ENCODE measurements at regions not wholly inside any gene's neighbourhood (a gene's known extent, or its start where the extent isn't known, plus 50 kb on each side); places are given as distances from the start of the nearest gene placed in this dataset.

DNA sequence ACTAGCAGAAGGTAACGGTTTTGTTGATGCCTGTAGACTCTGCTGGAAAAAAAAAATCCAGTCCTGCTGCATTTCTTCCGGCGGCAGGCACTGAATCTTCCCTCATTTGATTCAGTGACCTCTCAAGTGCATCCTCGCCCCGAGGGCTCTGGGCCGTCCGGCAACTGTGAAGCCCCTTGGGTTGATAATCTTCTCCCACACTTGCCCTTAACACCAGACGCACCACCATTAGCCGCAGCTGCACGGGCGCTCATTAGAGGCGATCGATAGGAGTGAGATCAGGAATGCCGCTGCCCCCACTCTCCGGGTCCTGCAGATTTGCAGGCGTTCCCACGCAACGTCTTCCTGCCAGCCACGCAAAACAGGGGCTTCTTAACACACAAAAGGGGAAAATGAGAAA is 200.0 kb upstream of the MKI67 start:
- DNase-seq (ENCODE audit: low read depth, low spot score) = no peak

DNA sequence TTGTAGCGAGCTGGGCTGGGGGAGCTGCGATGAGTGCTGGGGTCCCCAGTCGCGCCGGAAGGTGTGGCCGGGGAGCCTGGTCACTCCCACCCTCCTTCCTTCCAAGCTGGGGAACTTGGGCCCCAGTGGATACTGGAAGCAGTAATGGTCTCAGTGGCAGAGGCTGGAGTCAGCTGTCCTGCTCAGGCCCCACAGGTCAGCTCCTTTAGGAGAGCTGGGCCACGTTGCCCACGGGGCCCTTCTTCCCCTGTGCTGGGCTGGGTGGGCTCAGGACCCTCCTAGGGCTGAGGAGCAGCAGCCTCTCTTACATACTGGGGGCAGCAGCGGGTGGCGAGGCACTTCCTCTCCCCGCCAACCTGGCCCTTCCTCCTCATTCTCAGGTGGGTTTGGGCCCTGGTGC is 200.6 kb upstream of the MKI67 start:
- no peak for DNase-seq (ENCODE audit: low read depth, low spot score)
- in situ Hi-C loops (cut with HindIII; ENCODE audit: low pct_unique_long_range_greater_than_20kb, low sequenced_read_pairs) = no loop called here

More for the DNA sequence above, 200.0 kb upstream of the MKI67 start:
- in situ Hi-C loops (cut with HindIII; ENCODE audit: low pct_unique_long_range_greater_than_20kb, low sequenced_read_pairs) = no loop called here

DNA sequence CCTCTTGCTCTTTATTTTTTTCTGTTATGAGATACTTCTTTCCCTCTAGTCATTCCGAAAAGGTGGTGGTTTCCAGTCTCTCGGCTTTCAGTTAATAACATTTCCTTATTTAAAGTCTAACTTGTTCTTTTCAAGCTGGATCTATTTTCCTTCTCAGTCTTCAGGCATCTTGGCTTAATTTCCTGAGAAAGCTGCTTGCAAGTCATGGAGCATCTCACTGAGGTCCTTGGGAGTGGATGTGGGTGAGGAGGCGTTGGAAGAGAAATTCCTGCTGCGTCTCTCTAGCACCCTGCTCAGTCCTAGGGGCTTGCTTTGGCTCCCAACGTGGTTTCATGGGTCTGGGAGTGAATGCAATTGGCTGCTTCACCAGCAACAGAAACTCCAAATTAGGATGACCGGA is 210.2 kb upstream of the MKI67 start:
- in situ Hi-C loops (cut with HindIII; ENCODE audit: low pct_unique_long_range_greater_than_20kb, low sequenced_read_pairs) = no loop called here

DNA sequence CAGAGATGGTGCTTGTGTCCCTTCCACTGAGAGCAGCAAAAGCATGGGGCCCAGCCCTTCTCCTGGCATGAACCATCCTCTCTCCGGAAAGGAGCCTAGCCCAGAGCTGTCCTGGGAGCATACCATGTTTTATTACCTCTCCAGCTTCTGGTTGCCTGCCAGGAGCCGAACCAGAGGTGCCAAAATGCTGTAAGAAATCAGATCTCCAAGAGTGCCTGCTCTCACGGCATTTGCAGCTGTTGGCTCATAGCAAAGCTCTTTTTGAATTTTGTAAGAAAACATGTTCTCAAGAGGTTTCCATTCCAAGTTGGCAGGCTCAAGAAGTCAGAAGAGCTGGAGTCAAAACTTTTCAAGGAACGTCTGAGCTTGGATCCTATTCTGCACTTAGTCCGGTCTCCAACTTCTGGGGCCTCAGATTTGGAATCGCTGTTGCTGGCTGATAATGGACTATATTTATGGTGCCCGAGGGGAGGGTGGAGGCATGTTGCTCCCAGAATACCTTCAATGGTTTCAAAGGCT is 211.7 kb upstream of the MKI67 start:
- DNase-seq (ENCODE audit: low read depth, low spot score) = no peak
- in situ Hi-C loops (cut with HindIII; ENCODE audit: low pct_unique_long_range_greater_than_20kb, low sequenced_read_pairs) = no loop called here

More for the DNA sequence above, 210.2 kb upstream of the MKI67 start:
- DNase-seq (ENCODE audit: low read depth, low spot score) = no peak

DNA sequence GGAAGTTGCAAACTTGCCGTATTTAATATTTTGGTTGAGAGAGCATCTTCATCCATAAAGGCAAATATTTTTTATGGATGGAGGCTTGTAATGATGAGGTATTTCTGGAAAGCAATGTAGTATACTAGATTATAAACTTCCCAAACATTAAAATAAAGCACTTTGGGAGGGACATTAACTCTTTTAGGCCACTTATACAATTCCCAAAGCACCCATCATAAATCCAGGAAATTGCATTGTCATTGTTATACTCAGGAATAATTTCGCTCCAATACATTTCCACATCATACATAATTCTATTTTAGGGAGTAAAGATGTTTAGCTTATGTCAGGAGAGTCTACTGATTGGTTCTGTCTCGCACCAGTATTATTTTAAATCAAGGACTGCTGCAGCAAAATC is 212.7 kb upstream of the MKI67 start:
- in situ Hi-C loops (cut with HindIII; ENCODE audit: low pct_unique_long_range_greater_than_20kb, low sequenced_read_pairs) = no loop called here
- no peak for DNase-seq (ENCODE audit: low read depth, low spot score)

DNA sequence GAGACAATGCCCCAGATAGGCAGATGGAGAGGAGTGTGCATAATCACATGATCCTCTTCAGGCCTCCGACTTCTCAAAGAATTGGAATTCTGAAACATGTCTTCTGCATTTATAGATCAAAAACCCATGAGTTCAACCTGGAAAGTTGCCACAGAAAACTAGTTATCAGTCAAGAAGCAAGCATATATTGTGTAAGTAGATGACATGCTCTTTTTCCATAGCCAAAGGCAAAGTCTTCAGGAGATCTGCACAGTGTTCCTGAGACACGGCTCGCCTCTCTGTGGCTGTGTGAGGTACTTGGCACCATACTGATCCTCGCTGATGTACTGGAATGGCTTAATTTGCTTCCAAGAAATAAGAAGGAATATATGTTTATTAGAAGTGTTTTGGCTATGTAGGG is 213.5 kb upstream of the MKI67 start:
- in situ Hi-C loops (cut with HindIII; ENCODE audit: low pct_unique_long_range_greater_than_20kb, low sequenced_read_pairs) = no loop called here
- DNase-seq (ENCODE audit: low read depth, low spot score) = no peak

DNA sequence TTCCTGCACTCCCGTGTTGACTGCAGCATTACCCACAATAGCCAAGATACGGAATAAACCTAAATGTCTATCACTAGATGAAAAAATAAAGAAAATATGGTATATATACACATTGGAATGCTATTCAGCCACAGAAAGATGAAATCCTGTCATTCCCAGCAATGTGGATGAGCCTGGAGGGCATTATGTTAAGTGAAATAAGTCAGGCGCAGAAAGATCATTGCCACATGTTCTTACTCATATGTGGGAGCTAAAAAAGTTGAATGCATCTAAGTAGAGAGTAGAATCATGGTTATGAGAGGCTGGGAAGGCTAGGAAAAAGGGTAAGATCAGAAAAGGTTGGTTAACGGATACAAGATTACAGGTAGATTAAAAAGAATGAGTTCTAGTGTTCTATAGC is 219.1 kb upstream of the MKI67 start:
- in situ Hi-C loops (cut with HindIII; ENCODE audit: low pct_unique_long_range_greater_than_20kb, low sequenced_read_pairs) = no loop called here
- DNase-seq (ENCODE audit: low read depth, low spot score) = no peak

DNA sequence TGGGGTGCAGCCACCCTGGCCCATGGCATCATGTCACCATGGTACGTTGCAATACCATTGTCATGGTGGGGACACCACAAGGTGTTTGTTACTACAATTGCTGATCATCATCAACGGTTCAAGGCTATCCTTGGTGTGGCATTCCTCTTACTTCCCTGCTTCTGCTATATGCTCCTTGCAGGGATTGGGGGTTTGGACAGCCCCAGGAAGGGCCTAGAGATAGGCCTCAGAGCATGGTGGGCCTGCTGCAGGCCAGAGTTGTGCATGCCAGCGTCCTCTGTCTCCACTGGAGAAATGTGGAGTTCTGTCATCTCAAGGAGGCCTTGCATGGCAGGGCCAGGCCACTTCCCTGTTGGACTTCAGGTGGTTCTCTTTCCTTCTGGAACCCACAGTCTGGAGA is 234.6 kb upstream of the MKI67 start:
- in situ Hi-C loops (cut with HindIII; ENCODE audit: low pct_unique_long_range_greater_than_20kb, low sequenced_read_pairs) = no loop called here
- DNase-seq (ENCODE audit: low read depth, low spot score) = no peak

DNA sequence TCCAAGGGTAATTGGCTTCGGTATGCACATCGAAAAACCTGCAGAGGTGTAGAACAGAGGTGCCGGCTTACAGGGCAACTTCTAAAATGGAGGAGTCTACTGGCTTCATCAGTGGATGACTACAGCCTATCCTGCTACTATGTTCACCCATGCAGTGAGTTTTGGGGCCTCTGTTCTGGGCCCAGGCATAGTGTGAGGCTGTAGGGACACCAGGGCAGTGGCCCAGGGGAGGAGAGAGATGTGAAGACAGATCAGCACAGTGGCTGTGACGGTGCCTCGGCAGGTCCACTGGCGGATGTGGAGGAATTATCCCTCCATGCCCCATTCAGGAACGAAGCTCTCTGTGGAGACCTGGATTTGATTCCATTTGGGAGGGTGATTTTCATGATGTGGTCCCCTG is 235.3 kb upstream of the MKI67 start:
- in situ Hi-C loops (cut with HindIII; ENCODE audit: low pct_unique_long_range_greater_than_20kb, low sequenced_read_pairs) = no loop called here

DNA sequence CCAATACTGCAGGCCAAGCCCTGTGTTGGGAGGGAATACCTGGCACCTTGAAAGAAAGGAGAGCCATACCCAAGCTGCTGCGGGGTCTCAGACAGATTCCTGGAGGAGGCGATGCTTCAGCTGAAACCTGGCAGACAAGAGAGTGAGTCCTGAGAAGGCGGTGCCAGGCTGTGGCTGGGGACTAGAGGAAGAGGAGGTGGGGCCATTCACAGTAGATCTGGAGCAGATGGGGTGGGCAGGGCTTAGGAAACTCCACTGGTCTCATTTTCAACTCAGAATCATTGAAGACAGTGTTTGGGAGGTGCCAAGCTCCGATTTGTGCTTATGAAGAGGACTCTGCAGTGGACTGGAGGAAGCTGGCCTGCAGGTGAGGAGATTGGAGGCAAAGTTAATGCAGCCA is 236.3 kb upstream of the MKI67 start:
- in situ Hi-C loops (cut with HindIII; ENCODE audit: low pct_unique_long_range_greater_than_20kb, low sequenced_read_pairs) = no loop called here
- DNase-seq (ENCODE audit: low read depth, low spot score) = no peak

More for the DNA sequence above, 235.3 kb upstream of the MKI67 start:
- DNase-seq (ENCODE audit: low read depth, low spot score) = no peak

DNA sequence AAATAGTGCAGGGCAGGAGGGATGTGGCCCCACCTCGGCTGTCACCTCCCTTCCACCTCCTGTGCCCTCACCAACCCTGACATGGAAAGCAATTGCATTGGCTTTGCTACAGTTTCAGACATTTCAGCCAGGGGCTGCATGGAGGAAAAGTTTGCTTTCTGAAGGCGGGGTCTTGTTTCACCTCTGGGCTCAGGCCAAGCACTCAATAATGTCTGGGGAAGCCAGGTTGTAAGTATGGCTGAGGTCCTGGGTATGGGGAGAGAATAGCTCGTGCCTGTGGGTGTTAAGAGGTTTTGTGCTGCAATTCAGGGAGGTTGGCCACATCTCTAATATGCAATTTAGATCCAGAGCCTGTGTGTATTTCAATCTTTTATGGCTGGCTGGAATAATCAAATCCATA is 238.4 kb upstream of the MKI67 start:
- no peak for DNase-seq (ENCODE audit: low read depth, low spot score)
- in situ Hi-C loops (cut with HindIII; ENCODE audit: low pct_unique_long_range_greater_than_20kb, low sequenced_read_pairs) = no loop called here

DNA sequence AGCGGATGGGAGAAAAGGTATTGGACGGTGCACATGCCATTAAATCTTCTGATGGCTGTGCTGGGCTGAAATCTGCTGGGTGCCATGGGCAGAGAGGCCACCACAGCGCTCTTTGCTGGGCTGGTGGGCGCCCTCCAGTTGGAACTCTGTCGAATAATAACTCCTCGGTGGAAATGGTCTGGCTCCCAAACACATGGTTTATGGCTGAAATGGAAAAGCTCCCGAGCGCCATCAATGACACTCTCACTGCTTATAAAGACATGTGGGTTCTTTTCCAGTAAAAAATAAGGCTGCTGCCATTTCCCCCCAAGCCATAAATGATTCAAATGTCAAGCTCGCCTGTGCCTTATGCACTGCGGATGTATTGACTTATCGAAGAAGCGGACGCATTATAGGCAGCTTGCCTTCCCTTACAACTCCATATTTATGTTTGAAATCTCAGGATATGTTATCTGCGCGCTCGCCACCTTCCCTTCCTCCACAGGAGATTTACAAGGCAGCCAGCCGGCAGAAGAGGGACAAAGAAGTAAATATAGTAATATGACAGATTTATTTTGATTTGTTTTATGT is 239.0 kb upstream of the MKI67 start:
- DNase-seq (ENCODE audit: low read depth, low spot score) = no peak
- in situ Hi-C loops (cut with HindIII; ENCODE audit: low pct_unique_long_range_greater_than_20kb, low sequenced_read_pairs) = no loop called here

DNA sequence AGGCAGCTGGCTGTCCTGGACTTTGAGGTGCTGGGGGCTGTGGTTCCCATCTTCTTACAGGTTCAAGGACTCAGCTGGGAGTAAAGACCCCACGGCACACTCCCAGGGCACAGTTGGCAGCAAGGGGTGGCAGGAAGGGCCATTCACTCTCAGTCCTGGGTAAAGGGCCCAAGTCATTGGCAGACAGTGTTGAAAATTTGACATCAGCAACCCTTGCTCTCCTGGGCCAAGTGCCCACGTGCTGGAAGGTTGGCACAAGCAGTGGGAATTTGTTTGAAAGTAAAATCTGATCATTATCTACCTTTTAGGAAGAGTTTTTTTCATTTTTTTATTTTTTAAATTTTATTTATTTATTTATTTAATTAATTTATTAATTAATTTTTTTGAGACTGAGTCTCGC is 241.6 kb upstream of the MKI67 start:
- no peak for DNase-seq (ENCODE audit: low read depth, low spot score)
- in situ Hi-C loops (cut with HindIII; ENCODE audit: low pct_unique_long_range_greater_than_20kb, low sequenced_read_pairs) = no loop called here

DNA sequence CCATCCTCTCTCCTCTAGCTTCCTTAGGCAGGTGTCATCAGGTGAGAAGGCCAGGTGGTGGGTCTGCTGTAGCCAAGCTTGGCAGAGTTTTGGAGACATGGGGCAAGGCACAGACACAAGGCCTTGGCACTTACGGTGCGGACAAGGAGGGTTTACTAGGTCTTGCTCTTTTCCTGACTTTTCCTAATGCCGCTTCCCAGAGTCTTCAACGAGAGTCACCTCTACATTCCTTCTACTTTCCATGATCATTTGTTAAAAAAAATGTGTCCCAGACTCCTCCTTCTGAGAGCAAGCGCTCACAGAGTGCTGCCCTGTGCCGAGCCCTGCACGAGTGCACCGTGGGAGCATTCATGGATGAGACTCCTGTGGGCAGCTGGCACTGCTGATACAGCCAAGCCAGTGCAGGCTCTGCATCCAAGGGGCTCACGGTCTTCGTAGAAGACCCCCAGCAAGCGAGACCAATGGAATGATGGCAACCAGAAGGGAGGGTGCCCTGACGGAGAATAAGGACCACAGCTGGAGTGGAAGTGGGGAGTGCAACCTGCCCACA is 243.0 kb upstream of the MKI67 start:
- in situ Hi-C loops (cut with HindIII; ENCODE audit: low pct_unique_long_range_greater_than_20kb, low sequenced_read_pairs) = no loop called here
- DNase-seq (ENCODE audit: low read depth, low spot score) = no peak

DNA sequence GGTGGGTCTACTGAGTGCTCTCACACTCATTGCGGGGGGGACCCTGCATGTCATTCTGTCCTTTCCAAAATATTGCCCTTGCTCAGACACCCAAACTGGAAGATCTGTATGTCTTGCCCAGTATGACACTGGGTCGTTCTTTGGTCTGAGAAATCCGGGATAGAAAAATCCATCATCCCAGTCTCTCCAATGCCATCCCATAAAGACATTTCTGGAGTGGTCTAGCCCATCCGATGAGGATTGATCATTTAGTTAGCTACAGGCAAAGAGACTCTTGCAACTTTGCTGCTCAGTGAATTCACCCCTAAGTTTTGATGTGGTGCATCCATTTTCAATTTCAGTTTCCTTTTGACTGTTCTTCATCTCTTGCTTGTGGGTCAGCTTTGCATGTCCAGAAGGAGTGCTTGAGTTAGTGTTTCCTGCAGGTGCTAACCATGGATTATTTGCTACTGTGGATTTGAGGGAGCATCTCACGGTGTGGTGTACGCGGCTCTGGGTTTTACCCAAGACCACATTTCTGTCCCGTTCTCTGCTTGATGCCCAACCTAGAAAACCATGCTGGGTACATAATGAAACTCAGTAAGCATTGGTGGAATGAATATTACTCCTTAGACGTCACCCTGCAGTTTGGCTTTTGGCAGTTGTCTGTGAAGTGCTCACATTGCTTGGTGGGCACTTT is 247.0 kb upstream of the MKI67 start:
- no peak for DNase-seq (ENCODE audit: low read depth, low spot score)
- in situ Hi-C loops (cut with HindIII; ENCODE audit: low pct_unique_long_range_greater_than_20kb, low sequenced_read_pairs) = no loop called here

DNA sequence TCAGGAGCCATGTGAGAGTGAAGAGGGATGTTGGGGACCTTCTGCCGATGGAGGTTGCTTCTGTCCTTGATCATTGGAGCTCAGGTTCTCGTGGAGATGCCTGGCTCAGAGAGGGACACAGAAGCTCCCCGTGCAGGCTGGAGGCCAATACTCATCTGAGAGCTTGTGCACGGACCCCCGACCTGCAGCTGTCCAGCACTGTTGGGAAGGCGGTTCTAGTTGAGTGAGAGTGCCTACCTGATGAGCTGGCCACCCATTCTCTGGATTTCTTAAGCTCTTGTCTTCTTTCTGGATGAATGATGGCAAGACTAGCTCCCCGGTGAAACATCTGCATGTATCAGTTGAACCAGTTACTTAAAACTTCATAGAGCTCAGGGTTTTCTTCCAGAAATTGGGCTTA is 247.6 kb upstream of the MKI67 start:
- in situ Hi-C loops (cut with HindIII; ENCODE audit: low pct_unique_long_range_greater_than_20kb, low sequenced_read_pairs) = no loop called here
- DNase-seq (ENCODE audit: low read depth, low spot score) = no peak

DNA sequence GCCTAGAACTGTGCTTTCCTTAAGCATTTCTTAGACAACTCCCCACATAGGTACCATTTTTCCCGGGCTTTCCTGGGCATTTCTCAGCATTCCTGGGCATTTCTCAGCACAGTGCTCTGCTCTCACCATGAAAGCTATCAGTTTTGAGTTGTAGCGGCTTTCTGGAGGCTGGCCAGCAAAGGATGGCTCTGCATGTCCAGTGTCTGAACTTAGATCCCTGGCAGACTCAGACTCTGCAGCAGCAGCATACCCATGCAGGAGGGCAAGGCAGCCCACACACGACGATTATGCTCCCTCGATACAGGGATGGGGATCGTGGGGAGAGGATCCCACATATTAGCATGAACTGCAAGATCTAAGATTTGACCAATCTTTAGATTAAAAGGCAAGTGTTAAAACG is 248.9 kb upstream of the MKI67 start:
- DNase-seq (ENCODE audit: low read depth, low spot score) = no peak
- in situ Hi-C loops (cut with HindIII; ENCODE audit: low pct_unique_long_range_greater_than_20kb, low sequenced_read_pairs) = no loop called here

DNA sequence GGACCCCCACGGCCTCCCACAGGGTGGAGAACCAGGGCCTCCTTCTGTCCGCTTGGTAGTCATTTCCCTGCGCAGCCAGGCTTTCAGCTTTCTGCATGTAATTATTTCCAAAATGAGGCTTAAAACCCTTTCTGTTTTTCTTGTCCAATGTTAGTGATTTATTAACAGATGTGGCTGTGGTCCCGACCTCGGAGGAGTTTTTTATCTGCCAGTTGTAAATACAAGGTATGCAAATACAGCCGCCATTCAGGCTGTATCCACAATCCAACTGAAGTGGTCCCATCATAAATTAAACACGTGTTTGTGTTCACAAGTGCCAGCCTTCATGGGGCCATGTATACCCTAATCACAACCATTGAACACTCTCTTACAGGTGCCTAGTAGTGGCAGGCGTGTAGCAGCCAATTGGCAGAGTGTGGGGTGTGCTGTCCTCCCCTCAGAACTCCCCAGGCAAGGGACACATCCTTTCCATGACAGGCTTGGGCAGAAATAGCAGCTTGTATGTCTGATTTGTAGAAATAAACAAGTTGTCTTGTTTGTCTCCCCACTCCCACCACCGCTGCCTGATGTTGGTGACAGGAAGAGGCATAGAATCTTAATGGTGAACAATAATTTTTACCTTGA is 251.3 kb upstream of the MKI67 start:
- no peak for DNase-seq (ENCODE audit: low read depth, low spot score)
- in situ Hi-C loops (cut with HindIII; ENCODE audit: low pct_unique_long_range_greater_than_20kb, low sequenced_read_pairs) = no loop called here

DNA sequence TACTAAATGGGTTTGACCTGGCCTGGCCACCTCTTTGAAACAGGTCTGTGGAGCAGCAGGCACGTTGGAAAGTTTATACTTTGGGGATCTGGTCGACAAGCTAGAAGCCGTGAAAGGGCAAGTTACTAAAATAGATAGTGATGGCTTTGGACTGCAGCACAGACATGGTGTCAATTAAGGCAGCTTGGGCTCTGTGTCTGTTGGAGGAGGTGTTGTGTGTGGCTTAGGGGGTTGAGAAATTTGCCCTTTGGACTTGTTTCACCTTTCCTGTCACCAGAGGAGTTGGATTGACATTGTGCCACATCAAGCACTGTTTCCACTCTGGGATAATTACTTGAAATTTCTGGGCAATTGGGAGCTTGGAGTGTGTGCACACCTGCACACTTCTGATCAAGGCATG is 251.8 kb upstream of the MKI67 start:
- no peak for DNase-seq (ENCODE audit: low read depth, low spot score)
- in situ Hi-C loops (cut with HindIII; ENCODE audit: low pct_unique_long_range_greater_than_20kb, low sequenced_read_pairs) = no loop called here

Measured in SK-MEL-5 (cell line).